HFF-Myc (cell line): ENCODE measurements at regions not wholly inside any gene's neighbourhood (a gene's known extent, or its start where the extent isn't known, plus 50 kb on each side); places are given as distances from the start of the nearest gene placed in this dataset.

Source experiments
- DNase-seq: peaks from one replicate; pipeline ENCODE4 v3.0.0-alpha.2; 2011; ENCODE audit warnings: low read depth; ENCODE audit errors: extremely low read depth
- H3K4me3 ChIP-seq: replicated peaks from 2 replicates; pipeline ENCODE4 v1.5.1; 2011; ENCODE audit warnings: low read depth, mild to moderate bottlenecking, control low read depth, low read length
- TF ChIP-seq, protein P1 (sequence below): IDR thresholded peaks from 2 replicates; pipeline ENCODE4 v1.5.1; 2012; ENCODE audit warnings: mild to moderate bottlenecking, low read depth, low read length, control low read depth; ENCODE audit errors: missing control alignments

DNA sequence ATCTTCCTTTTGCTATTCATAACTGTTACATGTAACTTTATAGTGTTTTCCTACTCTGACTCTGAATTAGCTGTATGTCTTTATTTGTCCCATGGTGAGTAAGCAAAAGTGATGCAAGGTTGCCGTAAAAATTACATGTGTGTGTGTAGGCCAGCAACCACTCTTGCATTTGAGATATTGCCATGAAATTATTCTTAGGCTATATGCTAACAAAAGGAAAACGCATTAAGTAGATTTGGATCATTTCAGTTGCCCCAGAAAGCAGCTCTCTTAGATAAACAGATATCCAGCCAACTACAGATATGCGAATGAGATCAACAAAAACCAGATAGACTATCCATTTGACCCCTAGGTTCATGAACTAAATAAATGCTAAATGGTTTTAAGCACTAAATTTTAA is 73.6 kb downstream of the CYLC2 start:
- no peak for DNase-seq
- no peak overlapping the region for H3K4me3 ChIP-seq
- TF ChIP-seq, protein P1, sequence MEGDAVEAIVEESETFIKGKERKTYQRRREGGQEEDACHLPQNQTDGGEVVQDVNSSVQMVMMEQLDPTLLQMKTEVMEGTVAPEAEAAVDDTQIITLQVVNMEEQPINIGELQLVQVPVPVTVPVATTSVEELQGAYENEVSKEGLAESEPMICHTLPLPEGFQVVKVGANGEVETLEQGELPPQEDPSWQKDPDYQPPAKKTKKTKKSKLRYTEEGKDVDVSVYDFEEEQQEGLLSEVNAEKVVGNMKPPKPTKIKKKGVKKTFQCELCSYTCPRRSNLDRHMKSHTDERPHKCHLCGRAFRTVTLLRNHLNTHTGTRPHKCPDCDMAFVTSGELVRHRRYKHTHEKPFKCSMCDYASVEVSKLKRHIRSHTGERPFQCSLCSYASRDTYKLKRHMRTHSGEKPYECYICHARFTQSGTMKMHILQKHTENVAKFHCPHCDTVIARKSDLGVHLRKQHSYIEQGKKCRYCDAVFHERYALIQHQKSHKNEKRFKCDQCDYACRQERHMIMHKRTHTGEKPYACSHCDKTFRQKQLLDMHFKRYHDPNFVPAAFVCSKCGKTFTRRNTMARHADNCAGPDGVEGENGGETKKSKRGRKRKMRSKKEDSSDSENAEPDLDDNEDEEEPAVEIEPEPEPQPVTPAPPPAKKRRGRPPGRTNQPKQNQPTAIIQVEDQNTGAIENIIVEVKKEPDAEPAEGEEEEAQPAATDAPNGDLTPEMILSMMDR = no peak

DNA sequence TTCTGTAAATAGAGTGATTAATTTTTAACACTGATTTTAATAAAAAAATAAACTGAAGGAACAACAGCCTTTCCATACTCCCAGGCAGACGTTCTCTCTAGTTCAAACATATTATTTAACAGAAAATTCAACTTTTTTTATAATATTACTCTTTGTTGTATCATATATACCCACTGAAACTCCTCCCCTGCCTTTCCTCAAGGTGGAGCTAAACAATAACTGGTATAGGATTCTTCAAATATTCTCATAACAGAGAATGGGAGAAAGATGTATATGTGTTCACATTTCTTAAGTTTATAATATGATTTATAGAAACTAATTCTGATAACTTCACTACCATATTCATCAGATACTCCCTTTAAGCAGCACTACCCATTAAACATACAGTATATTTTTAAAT is 83.4 kb downstream of the CYLC2 start:
- TF ChIP-seq, protein P1 = no peak
- no peak for DNase-seq
- no peak overlapping the region for H3K4me3 ChIP-seq

DNA sequence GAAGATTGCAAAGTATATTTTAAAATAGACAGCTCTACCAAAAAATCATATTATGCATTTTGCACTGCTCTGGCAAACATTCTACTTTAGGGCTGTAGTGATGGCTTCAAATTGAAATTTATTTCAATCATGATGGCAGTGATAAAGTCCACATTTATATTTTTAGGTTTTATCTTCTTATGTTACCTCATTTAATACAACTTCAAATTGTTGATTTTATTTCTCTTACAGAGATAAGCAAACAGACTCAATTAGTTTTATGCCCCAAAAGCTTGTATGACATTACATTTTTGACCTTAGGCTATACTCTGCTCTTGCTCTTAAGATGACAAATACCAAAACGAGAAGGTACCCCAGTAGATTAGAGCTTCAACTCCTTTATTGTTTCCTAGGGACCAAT is 87.4 kb downstream of the CYLC2 start:
- TF ChIP-seq, protein P1 = no peak
- no peak for DNase-seq
- no peak overlapping the region for H3K4me3 ChIP-seq

DNA sequence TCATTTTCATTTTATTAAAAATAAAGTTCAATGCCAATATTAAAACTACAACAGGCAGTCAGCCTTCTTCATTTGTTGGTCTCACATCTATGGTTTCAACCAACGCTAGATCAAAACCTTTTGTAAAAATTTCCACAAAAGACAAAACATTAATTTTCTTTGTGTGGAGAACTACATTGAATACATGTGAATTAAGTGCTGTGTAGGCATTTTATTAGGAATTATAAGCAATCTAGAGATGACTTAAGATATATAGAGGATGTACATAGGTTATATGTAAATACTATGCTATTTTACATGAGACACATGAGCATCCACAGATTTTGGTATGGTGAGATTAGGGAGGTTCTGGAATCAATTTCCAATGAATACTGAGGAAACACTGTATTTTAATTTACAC is 94.2 kb downstream of the CYLC2 start:
- no peak overlapping the region for H3K4me3 ChIP-seq
- no peak for DNase-seq
- TF ChIP-seq, protein P1 = no peak

DNA sequence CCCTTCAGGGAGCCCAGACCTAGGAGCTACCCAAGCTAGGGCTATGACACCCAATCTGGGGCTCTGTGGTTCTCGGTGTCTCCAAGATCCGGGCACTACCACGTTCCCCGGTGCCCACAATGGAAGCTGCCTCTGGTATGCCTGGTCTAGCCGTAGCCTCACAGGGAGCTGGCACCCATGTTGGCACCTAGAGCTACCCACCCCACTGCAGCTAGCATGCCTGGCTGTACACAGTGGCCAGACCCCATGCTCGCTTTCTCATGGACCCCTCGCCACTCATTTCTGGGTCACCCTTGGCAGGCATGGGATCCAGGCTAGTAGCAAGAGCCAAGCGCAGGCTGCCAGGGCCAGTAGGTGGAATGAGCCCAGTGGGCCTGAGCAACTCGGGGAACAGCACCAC is 109.0 kb downstream of the CYLC2 start:
- no peak for DNase-seq
- TF ChIP-seq, protein P1 = no peak
- no peak overlapping the region for H3K4me3 ChIP-seq

DNA sequence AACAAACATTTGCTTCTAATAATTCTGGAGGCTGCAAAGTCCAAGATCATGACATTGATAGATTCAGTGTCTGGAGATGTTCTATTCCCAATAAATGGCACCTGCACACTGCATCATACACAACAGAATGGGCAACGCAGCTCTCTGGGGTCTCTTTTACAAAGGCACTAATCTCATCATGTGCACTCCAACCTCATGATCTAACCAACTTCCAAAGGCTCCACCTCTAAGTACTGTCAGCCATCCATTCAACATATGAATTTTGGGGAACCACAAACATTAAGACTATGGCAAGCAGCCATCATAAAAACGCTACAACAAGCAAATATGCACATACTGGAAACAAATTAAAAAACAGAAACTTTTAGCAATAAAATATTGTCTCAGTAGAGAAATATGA is 121.1 kb downstream of the CYLC2 start:
- no peak for DNase-seq
- H3K4me3 ChIP-seq = no peak overlapping the region
- TF ChIP-seq, protein P1 = no peak

DNA sequence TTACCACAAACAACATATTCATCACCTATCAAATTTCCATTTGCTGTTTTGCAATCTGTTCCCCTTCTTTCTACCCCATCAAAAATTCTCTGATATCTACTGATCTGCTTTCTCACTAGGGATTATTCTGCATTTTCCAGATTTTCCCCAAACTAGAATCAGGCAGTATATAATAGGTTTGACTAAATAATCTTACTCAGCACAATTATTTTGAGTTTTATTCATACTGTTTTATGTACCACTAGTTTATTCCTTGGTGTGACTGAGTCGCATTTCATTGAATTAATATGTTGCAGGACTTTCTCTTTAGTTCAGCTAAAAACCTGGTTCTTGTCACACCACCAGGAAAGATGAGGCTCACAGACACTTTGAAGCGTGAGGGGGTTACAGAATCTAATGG is 131.4 kb downstream of the CYLC2 start:
- TF ChIP-seq, protein P1 = no peak
- no peak overlapping the region for H3K4me3 ChIP-seq
- no peak for DNase-seq
